Gastrocnemius medialis (tissue), 4 donors: ENCODE measurements at regions not wholly inside any gene's neighbourhood (a gene's known extent, or its start where the extent isn't known, plus 50 kb on each side); places are given as distances from the start of the nearest gene placed in this dataset.

ENCODE experiments used
- CTCF ChIP-seq, 5 experiments: fragments of 450-650 bp in 3 of 5; fragments of 200-600 bp in 2 of 5; sonication (generic) in 2 of 5; IDR thresholded peaks in 4 of 5; conservative IDR thresholded peaks in 1 of 5; 1 replicate in 4 of 5; 2 replicates in 1 of 5; pipeline ENCODE4 v1.5.1; 2016 to 2019; ENCODE audit warnings: antibody characterized with exemption in 5 of 5, mild to moderate bottlenecking in 3 of 5, moderate library complexity in 3 of 5
- POLR2A ChIP-seq, 2 donors: fragments of 450-650 bp; IDR thresholded peaks; one replicate each; pipeline ENCODE4 v1.6.1; 2017; ENCODE audit warnings: antibody characterized with exemption in 2 of 2, mild to moderate bottlenecking in 2 of 2, moderate library complexity in 2 of 2

- no peak for TF ChIP-seq CTCF (IDR thresholded peaks at IDR 0.05 in 4 of 5, conservative IDR thresholded peaks at IDR 0.05 in 1 of 5)
- TF ChIP-seq POLR2A (IDR thresholded peaks at IDR 0.05), result no peak
Measured at GRCh38 chr11:11703885-11704284, 82.1 kb upstream of the GALNT18 start.
